HG03280 (cell line): ENCODE measurements at regions not wholly inside any gene's neighbourhood (a gene's known extent, or its start where the extent isn't known, plus 50 kb on each side); places are given as distances from the start of the nearest gene placed in this dataset.

Experiments used
- ATAC-seq: cut with Tn5 transposase; IDR thresholded peaks from one replicate; pipeline ENCODE4 v1.9.1; 2021; ENCODE audit warnings: mild to moderate bottlenecking, moderate library complexity; ENCODE audit not compliant: unreplicated experiment

- no peak for ATAC-seq
Observed at GRCh38 chr11:130787092-130787616, 129.1 kb downstream of the SNX19 start.

- ATAC-seq: no peak
Observed at GRCh38 chr11:130787973-130788570, 128.2 kb downstream of the SNX19 start.

- ATAC-seq: no peak
Observed at GRCh38 chr11:130789056-130789640, 127.1 kb downstream of the SNX19 start.

GRCh38 chr11:130790689-130791088 lies 125.6 kb downstream of the SNX19 start:
- ATAC-seq: no peak

- no peak for ATAC-seq
Observed at GRCh38 chr11:130792772-130793171, 123.5 kb downstream of the SNX19 start.

- no peak for ATAC-seq
Observed at GRCh38 chr11:130796828-130797227, 119.5 kb downstream of the SNX19 start.

GRCh38 chr11:130798280-130798679 lies 118.0 kb downstream of the SNX19 start:
- ATAC-seq: no peak

GRCh38 chr11:130798801-130799200 lies 117.5 kb downstream of the SNX19 start:
- no peak for ATAC-seq

- no peak for ATAC-seq
Observed at GRCh38 chr11:130801333-130802122, 114.8 kb downstream of the SNX19 start.

GRCh38 chr11:130802567-130802966 lies 113.7 kb downstream of the SNX19 start:
- no peak for ATAC-seq

GRCh38 chr11:130804306-130805076 lies 111.8 kb downstream of the SNX19 start:
- no peak for ATAC-seq

- ATAC-seq: no peak
Observed at GRCh38 chr11:130806746-130807145, 109.5 kb downstream of the SNX19 start.

GRCh38 chr11:130808541-130808940 lies 107.7 kb downstream of the SNX19 start:
- no peak for ATAC-seq

GRCh38 chr11:130813196-130813595 lies 103.1 kb downstream of the SNX19 start:
- ATAC-seq: no peak

GRCh38 chr11:130813638-130814037 lies 102.6 kb downstream of the SNX19 start:
- ATAC-seq: no peak

GRCh38 chr11:130814440-130815096 lies 101.7 kb downstream of the SNX19 start:
- no peak for ATAC-seq

GRCh38 chr11:130815097-130815802 lies 101.0 kb downstream of the SNX19 start:
- ATAC-seq: no peak

GRCh38 chr11:130815956-130816355 lies 100.3 kb downstream of the SNX19 start:
- ATAC-seq: no peak

GRCh38 chr11:130816546-130817329 lies 99.5 kb downstream of the SNX19 start:
- no peak for ATAC-seq
